T-helper 17 cell (primary cell): ENCODE measurements at regions not wholly inside any gene's neighbourhood (a gene's known extent, or its start where the extent isn't known, plus 50 kb on each side); places are given as distances from the start of the nearest gene placed in this dataset.

Experiments used
- ATAC-seq: fragments of 150-1000 bp; cut with Tn5 transposase; 2 replicates; pipeline ENCODE4 v1.10.0; 2021; ENCODE audit warnings: mild to moderate bottlenecking, moderate library complexity
- DNase-seq, 3 donors: peaks; one replicate each; pipeline versions ENCODE4 v3.0.0 to v3.0.0-alpha.2; 2020 to 2021
- H3K9me3 ChIP-seq: one replicate; pipeline ENCODE4 v1.7.0; 2013; ENCODE audit warnings: low read length, mild to moderate bottlenecking; ENCODE audit not compliant: control insufficient read depth, poor library complexity, severe bottlenecking
- H3K27ac Mint-ChIP-seq: one replicate; pipeline ENCODE4 v1.8.0; 2022; ENCODE audit warnings: mild to moderate bottlenecking, moderate library complexity, mixed read lengths
- H3K27me3 Mint-ChIP-seq: one replicate; pipeline ENCODE4 v1.8.0; 2022; ENCODE audit warnings: mixed read lengths
- H3K36me3 Mint-ChIP-seq: one replicate; pipeline ENCODE4 v1.8.0; 2022; ENCODE audit warnings: low read depth, mixed read lengths
- H3K4me1 Mint-ChIP-seq: one replicate; pipeline ENCODE4 v1.8.0; 2022; ENCODE audit warnings: mild to moderate bottlenecking, mixed read lengths
- H3K4me3 Mint-ChIP-seq: one replicate; pipeline ENCODE4 v1.8.0; 2022; ENCODE audit warnings: mild to moderate bottlenecking, moderate library complexity, mixed read lengths

GRCh38 chr17:71260366-71260940, 860.4 kb upstream of the SOX9 start:
- Mint-ChIP-seq H3K27me3 (no peaks in the 10 kb centered on the region), H3K36me3 (no peaks in the 10 kb centered on the region), H3K4me3 (no peak overlapping the region), H3K4me1 (no peaks in the 10 kb centered on the region), H3K27ac (no peak overlapping the region)
- H3K9me3 ChIP-seq = no peaks in the 10 kb centered on the region
- DNase-seq (no peak), ATAC-seq (no peak)

- no peak for DNase-seq
- H3K4me1 Mint-ChIP-seq = no peaks in the 10 kb centered on the region
- no peaks in the 10 kb centered on the region for H3K27me3 Mint-ChIP-seq
- H3K9me3 ChIP-seq = no peaks in the 10 kb centered on the region
- no peaks in the 10 kb centered on the region for H3K36me3 Mint-ChIP-seq
- H3K4me3 Mint-ChIP-seq = no peak overlapping the region
- no peak overlapping the region for H3K27ac Mint-ChIP-seq
- no peak for ATAC-seq
Measured at GRCh38 chr17:71262586-71262985, 858.2 kb upstream of the SOX9 start.

- Mint-ChIP-seq H3K27me3 (no peaks in the 10 kb centered on the region), H3K4me3 (no peak overlapping the region), H3K36me3 (no peaks in the 10 kb centered on the region), H3K4me1 (no peaks in the 10 kb centered on the region), H3K27ac (no peak overlapping the region)
- DNase-seq = no peak
- no peaks in the 10 kb centered on the region for H3K9me3 ChIP-seq
- ATAC-seq = no peak
Measured at GRCh38 chr17:71267668-71268067, 853.2 kb upstream of the SOX9 start.

- Mint-ChIP-seq H3K4me1 (no peaks in the 10 kb centered on the region), H3K4me3 (no peak overlapping the region), H3K27me3 (no peaks in the 10 kb centered on the region), H3K36me3 (no peaks in the 10 kb centered on the region), H3K27ac (no peak overlapping the region)
- H3K9me3 ChIP-seq = no peaks in the 10 kb centered on the region
- DNase-seq = no peak
- no peak for ATAC-seq
Measured at GRCh38 chr17:71269201-71269600, 851.6 kb upstream of the SOX9 start.

GRCh38 chr17:71273441-71273840, 847.4 kb upstream of the SOX9 start:
- Mint-ChIP-seq H3K4me1 (no peaks in the 10 kb centered on the region), H3K4me3 (no peak overlapping the region), H3K36me3 (no peaks in the 10 kb centered on the region), H3K27ac (no peak overlapping the region), H3K27me3 (no peaks in the 10 kb centered on the region)
- ATAC-seq = no peak
- H3K9me3 ChIP-seq = no peaks in the 10 kb centered on the region
- DNase-seq = no peak

- ATAC-seq = no peak
- Mint-ChIP-seq H3K36me3 (no peaks in the 10 kb centered on the region), H3K27ac (no peak overlapping the region), H3K27me3 (no peaks in the 10 kb centered on the region), H3K4me3 (no peak overlapping the region), H3K4me1 (no peaks in the 10 kb centered on the region)
- H3K9me3 ChIP-seq = no peaks in the 10 kb centered on the region
- DNase-seq = no peak
Measured at GRCh38 chr17:71276079-71276478, 844.7 kb upstream of the SOX9 start.

- Mint-ChIP-seq H3K36me3 (no peaks in the 10 kb centered on the region), H3K4me1 (no peaks in the 10 kb centered on the region), H3K27me3 (no peaks in the 10 kb centered on the region), H3K4me3 (no peak overlapping the region), H3K27ac (no peak overlapping the region)
- no peaks in the 10 kb centered on the region for H3K9me3 ChIP-seq
- ATAC-seq (no peak), DNase-seq (no peak)
Measured at GRCh38 chr17:71283486-71283885, 837.3 kb upstream of the SOX9 start.

- no peaks in the 10 kb centered on the region for H3K36me3 Mint-ChIP-seq
- DNase-seq = no peak
- H3K4me1 Mint-ChIP-seq = no peaks in the 10 kb centered on the region
- no peaks in the 10 kb centered on the region for H3K9me3 ChIP-seq
- no peak for ATAC-seq
- H3K27ac Mint-ChIP-seq = no peak overlapping the region
- no peak overlapping the region for H3K4me3 Mint-ChIP-seq
- H3K27me3 Mint-ChIP-seq = no peaks in the 10 kb centered on the region
Measured at GRCh38 chr17:71284032-71284755, 836.6 kb upstream of the SOX9 start.

- ATAC-seq = no peak
- Mint-ChIP-seq H3K27ac (no peak overlapping the region), H3K4me1 (no peaks in the 10 kb centered on the region)
Measured at GRCh38 chr17:71286625-71287024, 834.2 kb upstream of the SOX9 start.

GRCh38 chr17:71287071-71287823, 833.6 kb upstream of the SOX9 start:
- Mint-ChIP-seq H3K4me3 (no peak overlapping the region), H3K4me1 (no peaks in the 10 kb centered on the region), H3K27me3 (no peaks in the 10 kb centered on the region), H3K36me3 (no peaks in the 10 kb centered on the region), H3K27ac (no peak overlapping the region)
- DNase-seq (no peak), ATAC-seq (no peak)
- no peaks in the 10 kb centered on the region for H3K9me3 ChIP-seq

More at GRCh38 chr17:71286625-71287024, 834.2 kb upstream of the SOX9 start:
- H3K9me3 ChIP-seq = no peaks in the 10 kb centered on the region
- no peaks in the 10 kb centered on the region for H3K27me3 Mint-ChIP-seq
- no peak overlapping the region for H3K4me3 Mint-ChIP-seq
- no peak for DNase-seq
- no peaks in the 10 kb centered on the region for H3K36me3 Mint-ChIP-seq

GRCh38 chr17:71292006-71292405, 828.8 kb upstream of the SOX9 start:
- Mint-ChIP-seq H3K27ac (no peak overlapping the region), H3K4me1 (no peaks in the 10 kb centered on the region), H3K4me3 (no peak overlapping the region), H3K36me3 (no peaks in the 10 kb centered on the region), H3K27me3 (no peaks in the 10 kb centered on the region)
- ATAC-seq (no peak), DNase-seq (no peak)
- H3K9me3 ChIP-seq = no peaks in the 10 kb centered on the region

GRCh38 chr17:71296005-71296404, 824.8 kb upstream of the SOX9 start:
- Mint-ChIP-seq H3K27ac (no peak overlapping the region), H3K27me3 (no peaks in the 10 kb centered on the region), H3K36me3 (no peaks in the 10 kb centered on the region), H3K4me3 (no peak overlapping the region), H3K4me1 (no peaks in the 10 kb centered on the region)
- H3K9me3 ChIP-seq = no peaks in the 10 kb centered on the region
- DNase-seq (no peak), ATAC-seq (no peak)

- Mint-ChIP-seq H3K36me3 (no peaks in the 10 kb centered on the region), H3K4me3 (no peak overlapping the region)
Measured at GRCh38 chr17:71301063-71301462, 819.8 kb upstream of the SOX9 start.

More at GRCh38 chr17:71301063-71301462, 819.8 kb upstream of the SOX9 start:
- no peak for ATAC-seq
- no peak overlapping the region for H3K27ac Mint-ChIP-seq
- no peaks in the 10 kb centered on the region for H3K9me3 ChIP-seq
- no peak for DNase-seq
- H3K4me1 Mint-ChIP-seq = no peaks in the 10 kb centered on the region
- H3K27me3 Mint-ChIP-seq = no peaks in the 10 kb centered on the region
